Right renal pelvis (tissue), 4 donors: ENCODE measurements at regions not wholly inside any gene's neighbourhood (a gene's known extent, or its start where the extent isn't known, plus 50 kb on each side); places are given as distances from the start of the nearest gene placed in this dataset.
"Not testable (repeated sequence)": the region's sequence is repeated elsewhere in the genome, so short reads cannot be mapped to it uniquely, and the experiment has no call there.

Experiments
- DNase-seq, 4 donors: peaks; one replicate each; pipeline ENCODE4 v3.0.0-alpha.2; 2013; ENCODE audit warnings: low read depth in 4 of 4, low spot score in 3 of 4, missing footprints in 1 of 4

GRCh38 chr6:44733868-44734267 is 346.4 kb downstream of the CDC5L start:
- DNase-seq: peak; percentile 55 to 73 (median 60)

GRCh38 chr6:44734886-44735629 is 347.6 kb downstream of the CDC5L start:
- DNase-seq: no peak

- no peak for DNase-seq
Measured at GRCh38 chr6:44735630-44735963, 348.1 kb downstream of the CDC5L start.

GRCh38 chr6:44737341-44737740 is 349.8 kb downstream of the CDC5L start:
- DNase-seq: no peak

GRCh38 chr6:44737829-44738528 is 350.5 kb downstream of the CDC5L start:
- DNase-seq: no peak

- DNase-seq: no peak
Measured at GRCh38 chr6:44738601-44739146, 351.2 kb downstream of the CDC5L start.

- no peak for DNase-seq
Measured at GRCh38 chr6:44739181-44739580, 351.7 kb downstream of the CDC5L start.

- no peak for DNase-seq
Measured at GRCh38 chr6:44740566-44741120, 353.1 kb downstream of the CDC5L start.

- DNase-seq: no peak
Measured at GRCh38 chr6:44742201-44742600, 354.7 kb downstream of the CDC5L start.

- DNase-seq: no peak
Measured at GRCh38 chr6:44742828-44743372, 355.4 kb downstream of the CDC5L start.

GRCh38 chr6:44760116-44760515 is 372.6 kb downstream of the CDC5L start:
- DNase-seq: not testable (repeated sequence)

GRCh38 chr6:44761046-44761445 is 373.5 kb downstream of the CDC5L start:
- DNase-seq: no peak

- no peak for DNase-seq
Measured at GRCh38 chr6:44762496-44762895, 375.0 kb downstream of the CDC5L start.

- no peak for DNase-seq
Measured at GRCh38 chr6:44771647-44772415, 384.3 kb downstream of the CDC5L start.

- DNase-seq: no peak
Measured at GRCh38 chr6:44772838-44773237, 385.3 kb downstream of the CDC5L start.

- no peak for DNase-seq
Measured at GRCh38 chr6:44775121-44775520, 387.6 kb downstream of the CDC5L start.

GRCh38 chr6:44776344-44776743 is 388.8 kb downstream of the CDC5L start:
- no peak for DNase-seq

- no peak for DNase-seq
Measured at GRCh38 chr6:44778513-44778912, 391.0 kb downstream of the CDC5L start.
